ENCODE measurements at regions not wholly inside any gene's neighbourhood (a gene's known extent, or its start where the extent isn't known, plus 50 kb on each side); places are given as distances from the start of the nearest gene placed in this dataset.

DNA sequence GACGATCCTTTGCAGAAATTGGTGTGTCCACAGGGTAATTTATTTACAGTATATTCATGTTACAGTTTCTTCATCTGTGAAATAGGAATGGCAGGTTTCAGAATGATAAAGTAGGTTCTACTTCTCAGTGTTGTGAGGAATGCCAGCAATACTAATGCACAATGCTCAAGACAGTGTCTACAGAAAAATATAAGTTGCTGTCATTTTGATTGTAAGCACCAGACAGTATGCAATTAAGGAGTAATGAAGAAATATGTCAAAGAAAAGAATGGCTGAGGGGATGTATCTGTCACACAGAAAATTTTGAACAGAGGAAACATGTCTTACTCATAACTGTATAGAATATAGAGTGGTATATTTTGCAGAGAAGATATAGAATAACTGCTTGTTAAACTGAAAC is 525.4 kb downstream of the GALC start:
- Histone ChIP-seq H3K36me3 (ENCODE audit: control insufficient read depth, insufficient read depth, low read length) (no peaks in the 10 kb centered on the region), H3K27me3 (replicated peaks; ENCODE audit: control insufficient read depth, insufficient read depth, low read length) (no peaks in the 10 kb centered on the region), H3K4me3 (replicated peaks; ENCODE audit: low read depth, low read length) (no peak overlapping the region)
- TF ChIP-seq, protein P1, sequence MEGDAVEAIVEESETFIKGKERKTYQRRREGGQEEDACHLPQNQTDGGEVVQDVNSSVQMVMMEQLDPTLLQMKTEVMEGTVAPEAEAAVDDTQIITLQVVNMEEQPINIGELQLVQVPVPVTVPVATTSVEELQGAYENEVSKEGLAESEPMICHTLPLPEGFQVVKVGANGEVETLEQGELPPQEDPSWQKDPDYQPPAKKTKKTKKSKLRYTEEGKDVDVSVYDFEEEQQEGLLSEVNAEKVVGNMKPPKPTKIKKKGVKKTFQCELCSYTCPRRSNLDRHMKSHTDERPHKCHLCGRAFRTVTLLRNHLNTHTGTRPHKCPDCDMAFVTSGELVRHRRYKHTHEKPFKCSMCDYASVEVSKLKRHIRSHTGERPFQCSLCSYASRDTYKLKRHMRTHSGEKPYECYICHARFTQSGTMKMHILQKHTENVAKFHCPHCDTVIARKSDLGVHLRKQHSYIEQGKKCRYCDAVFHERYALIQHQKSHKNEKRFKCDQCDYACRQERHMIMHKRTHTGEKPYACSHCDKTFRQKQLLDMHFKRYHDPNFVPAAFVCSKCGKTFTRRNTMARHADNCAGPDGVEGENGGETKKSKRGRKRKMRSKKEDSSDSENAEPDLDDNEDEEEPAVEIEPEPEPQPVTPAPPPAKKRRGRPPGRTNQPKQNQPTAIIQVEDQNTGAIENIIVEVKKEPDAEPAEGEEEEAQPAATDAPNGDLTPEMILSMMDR (IDR thresholded peaks at IDR 0.05; ENCODE audit: insufficient read depth, low read length, poor library complexity, severe bottlenecking): no peak
- no peak for DNase-seq (ENCODE audit: extremely low read depth, insufficient read length)

DNA sequence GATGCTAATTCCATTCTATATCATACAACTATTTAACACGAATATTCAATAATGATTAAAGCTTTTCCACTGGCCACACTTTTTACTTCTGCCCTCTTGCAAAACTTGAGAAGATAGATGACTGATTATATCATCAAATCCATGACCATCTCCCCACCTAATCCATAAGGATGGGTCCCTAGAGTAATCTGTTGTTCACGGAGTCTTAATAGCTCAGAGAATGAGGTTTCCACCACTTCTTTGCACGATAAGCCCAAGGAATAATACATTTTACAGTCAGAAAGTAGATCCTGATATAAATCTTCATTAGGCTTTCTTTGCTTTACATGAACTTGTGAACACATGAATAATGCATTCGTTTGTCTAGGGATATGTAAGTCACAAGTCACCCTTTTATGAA is 527.2 kb downstream of the GALC start:
- H3K4me3 ChIP-seq (replicated peaks; ENCODE audit: low read depth, low read length): no peak overlapping the region
- no peaks in the 10 kb centered on the region for H3K27me3 ChIP-seq (replicated peaks; ENCODE audit: control insufficient read depth, insufficient read depth, low read length)
- DNase-seq (ENCODE audit: extremely low read depth, insufficient read length): no peak
- H3K36me3 ChIP-seq (ENCODE audit: control insufficient read depth, insufficient read depth, low read length): no peaks in the 10 kb centered on the region
- TF ChIP-seq, protein P1 (IDR thresholded peaks at IDR 0.05; ENCODE audit: insufficient read depth, low read length, poor library complexity, severe bottlenecking): no peak

DNA sequence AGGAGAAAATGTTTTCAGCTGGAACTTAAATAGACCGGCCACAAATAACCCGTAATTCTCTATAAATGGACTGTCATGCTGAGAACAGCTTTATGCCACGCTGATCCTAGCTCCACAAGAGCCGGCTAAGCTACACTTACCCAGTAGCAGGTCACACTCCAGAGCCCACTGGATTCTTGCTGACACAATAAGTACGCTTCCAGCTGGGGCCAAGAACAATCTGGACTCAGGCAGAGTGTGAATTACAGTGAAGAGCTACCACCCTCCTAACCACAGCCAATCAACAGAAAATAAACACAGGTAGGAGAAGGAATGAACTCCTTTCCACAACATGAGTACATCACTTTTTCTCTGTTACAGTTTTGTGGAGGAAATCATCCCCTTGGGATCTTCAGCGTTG is 531.3 kb downstream of the GALC start:
- Histone ChIP-seq H3K4me3 (replicated peaks; ENCODE audit: low read depth, low read length) (no peak overlapping the region), H3K36me3 (ENCODE audit: control insufficient read depth, insufficient read depth, low read length) (no peaks in the 10 kb centered on the region), H3K27me3 (replicated peaks; ENCODE audit: control insufficient read depth, insufficient read depth, low read length) (no peaks in the 10 kb centered on the region)
- TF ChIP-seq, protein P1 (IDR thresholded peaks at IDR 0.05; ENCODE audit: insufficient read depth, low read length, poor library complexity, severe bottlenecking): no peak
- no peak for DNase-seq (ENCODE audit: extremely low read depth, insufficient read length)

DNA sequence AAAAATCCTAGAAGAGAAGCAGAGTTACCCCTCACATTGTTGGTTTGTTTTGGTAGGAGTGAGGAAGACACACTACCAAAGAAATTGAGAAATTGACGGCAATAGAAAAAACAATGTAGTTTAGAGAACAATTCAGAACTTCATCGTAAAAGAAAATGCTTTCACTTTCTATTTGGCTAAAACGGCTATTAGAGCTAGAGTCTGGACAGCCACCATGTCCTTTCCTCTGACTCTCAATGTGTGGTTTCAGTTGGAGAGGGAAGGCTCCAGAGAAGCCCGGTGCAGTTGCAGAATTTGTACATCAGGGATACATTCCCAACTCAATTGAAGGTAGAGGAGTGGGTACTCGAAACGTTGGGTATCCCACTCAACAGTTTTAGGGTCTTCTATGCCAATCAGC is 535.3 kb downstream of the GALC start:
- no peak for DNase-seq (ENCODE audit: extremely low read depth, insufficient read length)
- Histone ChIP-seq H3K4me3 (replicated peaks; ENCODE audit: low read depth, low read length) (peak overlapping the region; percentile 22), H3K27me3 (replicated peaks; ENCODE audit: control insufficient read depth, insufficient read depth, low read length) (no peaks in the 10 kb centered on the region), H3K36me3 (ENCODE audit: control insufficient read depth, insufficient read depth, low read length) (no peaks in the 10 kb centered on the region)
- TF ChIP-seq, protein P1 (IDR thresholded peaks at IDR 0.05; ENCODE audit: insufficient read depth, low read length, poor library complexity, severe bottlenecking): no peak

DNA sequence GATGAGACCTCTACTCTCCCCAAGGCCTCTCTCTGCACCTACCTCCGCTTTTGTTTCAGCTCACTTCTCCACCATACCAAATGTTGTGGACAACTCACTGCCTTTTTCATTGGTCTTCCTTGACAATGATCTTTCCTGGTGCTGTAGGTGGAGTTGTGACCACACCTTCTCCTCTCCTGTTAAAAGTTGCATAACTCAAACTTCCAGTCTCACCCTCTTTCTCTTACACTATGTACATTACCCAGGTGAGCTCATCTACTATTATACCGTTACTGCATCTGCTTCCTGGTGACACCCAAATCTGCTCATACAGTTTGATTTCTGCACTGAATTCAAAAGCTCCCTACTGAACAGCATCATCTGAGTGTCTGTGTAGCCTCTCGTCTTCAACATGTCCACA is 542.8 kb downstream of the GALC start:
- no peaks in the 10 kb centered on the region for H3K27me3 ChIP-seq (replicated peaks; ENCODE audit: control insufficient read depth, insufficient read depth, low read length)
- TF ChIP-seq, protein P1 (IDR thresholded peaks at IDR 0.05; ENCODE audit: insufficient read depth, low read length, poor library complexity, severe bottlenecking): no peak
- H3K4me3 ChIP-seq (replicated peaks; ENCODE audit: low read depth, low read length): no peak overlapping the region
- no peaks in the 10 kb centered on the region for H3K36me3 ChIP-seq (ENCODE audit: control insufficient read depth, insufficient read depth, low read length)
- DNase-seq (ENCODE audit: extremely low read depth, insufficient read length): no peak

DNA sequence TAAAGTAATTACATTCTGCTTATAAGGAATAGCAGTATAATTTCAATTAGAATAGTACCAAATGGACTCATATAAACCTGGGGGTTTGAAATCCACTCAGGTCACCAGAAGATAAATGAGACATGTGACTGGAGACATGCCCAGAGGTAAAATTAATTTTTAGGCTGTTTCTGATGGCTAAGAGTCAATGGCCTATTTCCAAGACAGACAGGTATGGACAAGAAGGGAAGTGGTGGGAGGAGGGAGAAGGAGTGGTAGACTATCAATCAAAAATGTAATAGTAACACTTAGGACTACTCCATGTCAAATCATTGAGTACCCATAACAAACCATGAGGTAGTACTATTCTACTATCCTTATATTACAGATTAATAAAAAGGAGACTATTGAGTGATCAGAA is 544.0 kb downstream of the GALC start:
- Histone ChIP-seq H3K27me3 (replicated peaks; ENCODE audit: control insufficient read depth, insufficient read depth, low read length) (no peaks in the 10 kb centered on the region), H3K4me3 (replicated peaks; ENCODE audit: low read depth, low read length) (no peak overlapping the region), H3K36me3 (ENCODE audit: control insufficient read depth, insufficient read depth, low read length) (no peaks in the 10 kb centered on the region)
- TF ChIP-seq, protein P1 (IDR thresholded peaks at IDR 0.05; ENCODE audit: insufficient read depth, low read length, poor library complexity, severe bottlenecking): no peak
- no peak for DNase-seq (ENCODE audit: extremely low read depth, insufficient read length)
